Mammary epithelial cell (primary cell): ENCODE measurements at regions not wholly inside any gene's neighbourhood (a gene's known extent, or its start where the extent isn't known, plus 50 kb on each side); places are given as distances from the start of the nearest gene placed in this dataset.

Source experiments
- CTCF ChIP-seq, 2 donors: IDR thresholded peaks in 1 of 2; conservative IDR thresholded peaks in 1 of 2; 2 replicates each; pipeline ENCODE4 v1.5.1; 2011 to 2012; ENCODE audit warnings: inconsistent platforms in 2 of 2, low read length in 2 of 2, mild to moderate bottlenecking in 2 of 2, control low read depth in 1 of 2, low read depth in 1 of 2; ENCODE audit not compliant: insufficient read depth in 1 of 2; ENCODE audit errors: extremely low read depth in 1 of 2
- EZH2 ChIP-seq: IDR thresholded peaks from 2 replicates; pipeline ENCODE4 v1.6.1; 2012; ENCODE audit warnings: low read length, inconsistent platforms, borderline replicate concordance

DNA sequence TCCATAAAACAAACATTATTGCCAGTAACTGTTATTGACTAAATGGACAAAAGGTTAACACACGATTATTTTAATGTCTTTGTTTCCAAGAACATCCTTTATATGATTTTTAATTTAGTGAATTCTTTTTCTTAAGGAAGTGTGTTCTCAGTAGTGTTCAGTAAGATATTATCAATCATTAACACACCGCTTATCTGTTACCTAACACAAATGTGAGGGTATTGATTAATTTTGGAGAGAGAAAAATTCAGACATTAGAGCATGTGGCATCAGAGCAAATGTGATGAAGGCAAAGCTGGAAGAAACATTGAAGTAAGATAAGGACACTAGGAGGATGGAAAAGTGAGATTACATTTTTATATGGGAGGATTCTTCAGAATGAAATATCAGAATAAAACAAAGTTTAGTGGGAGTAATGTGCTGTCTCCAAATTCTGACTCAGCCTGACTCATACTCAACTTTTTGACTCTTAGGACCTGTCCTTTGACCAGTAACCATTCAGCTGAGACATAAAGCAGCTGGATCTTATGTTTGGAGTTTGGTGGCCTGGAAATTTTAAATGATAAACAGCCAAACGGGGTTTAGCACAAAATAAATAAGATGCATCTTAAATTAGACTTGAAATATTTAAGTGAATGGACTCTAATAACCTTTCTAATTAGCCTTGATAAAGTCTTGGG is 348.6 kb downstream of the CD109 start:
- no peak for TF ChIP-seq CTCF (conservative IDR thresholded peaks at IDR 0.05 in 1 of 2, IDR thresholded peaks at IDR 0.05 in 1 of 2; ENCODE audit: extremely low read depth in 1 of 2, insufficient read depth in 1 of 2, low read depth in 1 of 2, low read length in 2 of 2)
- no peak for TF ChIP-seq EZH2
